HEK293T (cell line): ENCODE measurements at regions not wholly inside any gene's neighbourhood (a gene's known extent, or its start where the extent isn't known, plus 50 kb on each side); places are given as distances from the start of the nearest gene placed in this dataset.

Experiments used
- FOXA1 ChIP-seq: fragments of 450-650 bp; IDR thresholded peaks from 2 replicates; pipeline ENCODE4 v1.6.1; 2016; ENCODE audit warnings: mild to moderate bottlenecking
- HDGF ChIP-seq: fragments of 450-650 bp; IDR thresholded peaks from 2 replicates; pipeline ENCODE4 v1.6.1; 2017; ENCODE audit warnings: antibody characterized with exemption, borderline replicate concordance
- NFRKB ChIP-seq: fragments of 450-650 bp; IDR thresholded peaks from 2 replicates; pipeline ENCODE4 v1.6.1; 2016; ENCODE audit warnings: mild to moderate bottlenecking, moderate library complexity
- SP1 ChIP-seq: fragments of 450-650 bp; IDR thresholded peaks from 2 replicates; pipeline ENCODE4 v1.6.1; 2017
- SUZ12 ChIP-seq: fragments of 450-650 bp; IDR thresholded peaks from 2 replicates; pipeline ENCODE4 v1.6.1; 2016; ENCODE audit warnings: mild to moderate bottlenecking

DNA sequence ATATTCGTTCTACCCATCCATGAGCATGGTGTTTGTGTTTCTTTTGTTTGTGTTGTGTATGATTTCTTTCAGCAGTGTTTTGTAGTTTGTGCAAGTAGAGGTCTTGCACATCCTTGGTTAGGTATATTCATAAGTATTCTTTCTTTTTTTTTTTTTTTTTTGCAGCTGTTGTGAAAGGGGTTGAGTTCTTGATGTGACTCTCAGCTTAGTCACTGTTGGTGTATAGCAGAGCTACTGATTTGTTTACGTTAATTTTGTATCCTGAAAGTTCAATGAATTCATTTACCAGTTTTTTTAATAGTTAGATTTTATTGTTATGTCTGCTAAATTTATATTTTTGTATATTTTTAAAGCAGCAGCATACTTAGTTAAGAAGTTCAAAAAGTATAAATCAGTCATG is 834.4 kb upstream of the NRXN1 start:
- TF ChIP-seq FOXA1, result no peak
- no peak for TF ChIP-seq NFRKB
- TF ChIP-seq SP1, result no peak
- no peak for TF ChIP-seq SUZ12
- no peak for TF ChIP-seq HDGF
